Neutrophil (primary cell): ENCODE measurements at regions not wholly inside any gene's neighbourhood (a gene's known extent, or its start where the extent isn't known, plus 50 kb on each side); places are given as distances from the start of the nearest gene placed in this dataset.

Source experiments
- H3K27ac ChIP-seq: fragments of 200-600 bp; sonication (generic); 2 replicates; pipeline ENCODE4 v1.5.1; 2016; ENCODE audit warnings: mild to moderate bottlenecking, moderate library complexity
- H3K27me3 ChIP-seq: fragments of 200-600 bp; sonication (generic); 2 replicates; pipeline ENCODE4 v1.6.0; 2016; ENCODE audit warnings: mild to moderate bottlenecking
- H3K36me3 ChIP-seq: fragments of 200-600 bp; sonication (generic); 2 replicates; pipeline ENCODE4 v1.5.1; 2017
- H3K4me1 ChIP-seq, 2 experiments: fragments of 200-600 bp in 1 of 2; sonication (generic) in 1 of 2; 1 replicate in 1 of 2; 2 replicates in 1 of 2; pipeline versions ENCODE4 v1.5.1 to v1.6.1; 2013 to 2016; ENCODE audit warnings: low read depth in 1 of 2, low read length in 1 of 2, mild to moderate bottlenecking in 1 of 2, moderate library complexity in 1 of 2; ENCODE audit not compliant: control insufficient read depth in 1 of 2, insufficient read depth in 1 of 2
- H3K4me3 ChIP-seq, 2 experiments: fragments of 200-600 bp in 1 of 2; sonication (generic) in 1 of 2; 1 replicate in 1 of 2; 2 replicates in 1 of 2; pipeline ENCODE4 v1.5.1; 2013 to 2016; ENCODE audit warnings: low read depth in 1 of 2, low read length in 1 of 2, mild to moderate bottlenecking in 1 of 2, moderate library complexity in 1 of 2
- H3K9me3 ChIP-seq: fragments of 200-600 bp; sonication (generic); 2 replicates; pipeline ENCODE4 v1.5.1; 2016
- CTCF ChIP-seq: fragments of 200-600 bp; sonication (generic); IDR thresholded peaks from 2 replicates; pipeline ENCODE4 v1.5.1; 2016; ENCODE audit warnings: antibody characterized with exemption

GRCh38 chr12:97960741-97961608, 498.4 kb downstream of the RMST start:
- Histone ChIP-seq H3K4me3 (no peak overlapping the region), H3K9me3 (no peaks in the 10 kb centered on the region), H3K36me3 (no peaks in the 10 kb centered on the region), H3K27ac (no peak overlapping the region), H3K4me1 (no peaks in the 10 kb centered on the region), H3K27me3 (no peaks in the 10 kb centered on the region)
- TF ChIP-seq CTCF, result no peak

- Histone ChIP-seq H3K27ac (no peak overlapping the region), H3K36me3 (no peaks in the 10 kb centered on the region), H3K4me3 (no peak overlapping the region), H3K27me3 (no peaks in the 10 kb centered on the region), H3K9me3 (no peaks in the 10 kb centered on the region), H3K4me1 (no peaks in the 10 kb centered on the region)
- TF ChIP-seq CTCF, result no peak
Observed at GRCh38 chr12:97967831-97968230, 505.2 kb downstream of the RMST start.

GRCh38 chr12:97968641-97969197, 506.1 kb downstream of the RMST start:
- no peaks in the 10 kb centered on the region for H3K9me3 ChIP-seq
- no peaks in the 10 kb centered on the region for H3K27me3 ChIP-seq
- no peak overlapping the region for H3K27ac ChIP-seq
- H3K36me3 ChIP-seq, result no peaks in the 10 kb centered on the region
- no peak overlapping the region for H3K4me3 ChIP-seq
- H3K4me1 ChIP-seq, result no peaks in the 10 kb centered on the region
- no peak for TF ChIP-seq CTCF

GRCh38 chr12:97977870-97978405, 515.3 kb downstream of the RMST start:
- no peaks in the 10 kb centered on the region for H3K36me3 ChIP-seq
- no peaks in the 10 kb centered on the region for H3K9me3 ChIP-seq
- H3K27me3 ChIP-seq, result no peaks in the 10 kb centered on the region

GRCh38 chr12:97982684-97983083, 520.1 kb downstream of the RMST start:
- Histone ChIP-seq H3K4me1 (no peaks in the 10 kb centered on the region), H3K36me3 (no peaks in the 10 kb centered on the region), H3K4me3 (no peak overlapping the region), H3K9me3 (no peaks in the 10 kb centered on the region), H3K27ac (no peak overlapping the region), H3K27me3 (no peaks in the 10 kb centered on the region)
- no peak for TF ChIP-seq CTCF

More at GRCh38 chr12:97977870-97978405, 515.3 kb downstream of the RMST start:
- no peak overlapping the region for H3K4me3 ChIP-seq
- no peaks in the 10 kb centered on the region for H3K4me1 ChIP-seq
- no peak overlapping the region for H3K27ac ChIP-seq
- no peak for TF ChIP-seq CTCF
